ENCODE measurements at regions not wholly inside any gene's neighbourhood (a gene's known extent, or its start where the extent isn't known, plus 50 kb on each side); places are given as distances from the start of the nearest gene placed in this dataset.

DNA sequence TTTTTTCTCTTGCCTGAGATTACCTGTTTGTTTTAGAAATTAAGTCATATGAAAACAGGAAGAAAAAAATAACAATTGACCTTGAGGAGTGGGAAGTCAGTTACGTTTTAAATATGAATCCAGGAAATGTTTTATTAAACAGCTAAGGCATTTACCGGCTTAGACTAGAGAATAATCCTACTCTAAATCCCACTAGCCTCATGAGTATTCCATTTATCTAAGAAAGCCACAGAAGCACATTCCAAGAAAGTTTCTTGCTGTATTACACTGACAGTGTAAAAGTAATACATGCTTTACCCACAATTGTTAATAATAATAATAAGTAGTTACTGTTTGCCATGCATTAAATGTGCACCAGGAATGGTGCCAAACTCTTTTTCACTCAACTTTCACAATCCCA lies 90.9 kb downstream of the BMP4 start:
- H2AFZ ChIP-seq (ENCODE audit: low read length) = no peak overlapping the region
- H3F3A ChIP-seq (ENCODE audit: insufficient read depth, low read length) = no peaks in the 10 kb centered on the region
- no peaks in the 10 kb centered on the region for H3K79me2 ChIP-seq (ENCODE audit: insufficient read depth, low read length)
- H4K20me1 ChIP-seq (ENCODE audit: insufficient read depth, low read length) = no peaks in the 10 kb centered on the region
- no peaks in the 10 kb centered on the region for H3K9me3 ChIP-seq (ENCODE audit: low read length)
- no peaks in the 10 kb centered on the region for H3K4me1 ChIP-seq (ENCODE audit: insufficient read depth, low read length, severe bottlenecking)
- TF ChIP-seq EZH2 (IDR thresholded peaks at IDR 0.05; ENCODE audit: borderline replicate concordance, low read length) = no peak
- TF ChIP-seq, protein P1, sequence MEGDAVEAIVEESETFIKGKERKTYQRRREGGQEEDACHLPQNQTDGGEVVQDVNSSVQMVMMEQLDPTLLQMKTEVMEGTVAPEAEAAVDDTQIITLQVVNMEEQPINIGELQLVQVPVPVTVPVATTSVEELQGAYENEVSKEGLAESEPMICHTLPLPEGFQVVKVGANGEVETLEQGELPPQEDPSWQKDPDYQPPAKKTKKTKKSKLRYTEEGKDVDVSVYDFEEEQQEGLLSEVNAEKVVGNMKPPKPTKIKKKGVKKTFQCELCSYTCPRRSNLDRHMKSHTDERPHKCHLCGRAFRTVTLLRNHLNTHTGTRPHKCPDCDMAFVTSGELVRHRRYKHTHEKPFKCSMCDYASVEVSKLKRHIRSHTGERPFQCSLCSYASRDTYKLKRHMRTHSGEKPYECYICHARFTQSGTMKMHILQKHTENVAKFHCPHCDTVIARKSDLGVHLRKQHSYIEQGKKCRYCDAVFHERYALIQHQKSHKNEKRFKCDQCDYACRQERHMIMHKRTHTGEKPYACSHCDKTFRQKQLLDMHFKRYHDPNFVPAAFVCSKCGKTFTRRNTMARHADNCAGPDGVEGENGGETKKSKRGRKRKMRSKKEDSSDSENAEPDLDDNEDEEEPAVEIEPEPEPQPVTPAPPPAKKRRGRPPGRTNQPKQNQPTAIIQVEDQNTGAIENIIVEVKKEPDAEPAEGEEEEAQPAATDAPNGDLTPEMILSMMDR (IDR thresholded peaks at IDR 0.05; ENCODE audit: low read length) = no peak
- no peaks in the 10 kb centered on the region for H3K36me3 ChIP-seq (ENCODE audit: insufficient read depth, low read length)
- H3K27me3 ChIP-seq (ENCODE audit: insufficient read depth, low read length) = no peaks in the 10 kb centered on the region
- H3K9me2 ChIP-seq (ENCODE audit: low read depth, low read length) = no peaks in the 10 kb centered on the region
- H3K27ac ChIP-seq (ENCODE audit: low read depth, low read length, poor library complexity, severe bottlenecking) = no peak overlapping the region
- H3K4me3 ChIP-seq (ENCODE audit: low read depth, low read length, poor library complexity, severe bottlenecking) = no peak overlapping the region
- no peak overlapping the region for H3K9ac ChIP-seq (ENCODE audit: low read length)
- no peak overlapping the region for H3K4me2 ChIP-seq (ENCODE audit: low read length)

DNA sequence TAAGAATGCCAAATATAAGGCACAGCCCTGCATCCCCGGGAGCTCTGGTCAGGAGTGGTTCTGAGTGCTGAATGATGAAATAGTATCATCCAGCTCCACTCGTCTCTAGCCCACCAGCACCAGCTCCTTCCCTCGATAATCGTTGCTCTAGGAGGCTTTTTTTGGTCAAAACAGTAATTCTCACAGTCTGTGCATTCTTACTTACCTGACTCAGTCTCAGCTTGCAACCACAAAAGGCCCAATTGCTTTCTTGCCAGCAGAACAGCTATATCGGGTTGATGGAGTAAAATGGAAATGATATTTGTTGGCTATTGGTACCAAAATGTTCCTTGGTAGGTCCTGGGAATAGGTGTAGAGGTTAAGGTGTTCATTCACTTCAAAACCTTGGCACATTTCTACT lies 94.8 kb downstream of the BMP4 start:
- H3K9me2 ChIP-seq (ENCODE audit: low read depth, low read length) = no peaks in the 10 kb centered on the region
- H3K79me2 ChIP-seq (ENCODE audit: insufficient read depth, low read length) = no peaks in the 10 kb centered on the region
- H3K9ac ChIP-seq (ENCODE audit: low read length) = no peak overlapping the region
- no peaks in the 10 kb centered on the region for H3K4me1 ChIP-seq (ENCODE audit: insufficient read depth, low read length, severe bottlenecking)
- H3K36me3 ChIP-seq (ENCODE audit: insufficient read depth, low read length) = no peaks in the 10 kb centered on the region
- no peaks in the 10 kb centered on the region for H4K20me1 ChIP-seq (ENCODE audit: insufficient read depth, low read length)
- no peak overlapping the region for H2AFZ ChIP-seq (ENCODE audit: low read length)
- TF ChIP-seq, protein P1 (IDR thresholded peaks at IDR 0.05; ENCODE audit: low read length) = no peak
- no peak for TF ChIP-seq EZH2 (IDR thresholded peaks at IDR 0.05; ENCODE audit: borderline replicate concordance, low read length)
- no peaks in the 10 kb centered on the region for H3K27me3 ChIP-seq (ENCODE audit: insufficient read depth, low read length)
- H3K27ac ChIP-seq (ENCODE audit: low read depth, low read length, poor library complexity, severe bottlenecking) = no peak overlapping the region
- H3K9me3 ChIP-seq (ENCODE audit: low read length) = no peaks in the 10 kb centered on the region
- no peak overlapping the region for H3K4me2 ChIP-seq (ENCODE audit: low read length)
- H3K4me3 ChIP-seq (ENCODE audit: low read depth, low read length, poor library complexity, severe bottlenecking) = no peak overlapping the region
- H3F3A ChIP-seq (ENCODE audit: insufficient read depth, low read length) = no peaks in the 10 kb centered on the region

DNA sequence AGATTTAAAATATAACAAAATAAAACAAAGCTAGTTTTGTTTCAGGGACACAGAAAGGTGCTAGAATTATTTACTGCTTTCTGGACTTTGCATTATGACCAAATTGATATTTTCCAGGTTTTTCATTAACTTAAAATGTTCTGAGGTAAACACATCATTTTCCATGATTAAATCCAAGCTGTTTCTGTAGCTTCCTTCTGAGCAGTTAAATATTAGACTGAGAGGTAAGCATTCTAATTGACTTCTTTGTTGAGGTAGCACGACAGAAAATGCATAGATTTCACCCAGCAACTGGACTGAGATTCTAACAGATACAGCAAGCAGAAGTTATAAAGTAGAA lies 98.3 kb downstream of the BMP4 start:
- TF ChIP-seq, protein P1 (IDR thresholded peaks at IDR 0.05; ENCODE audit: low read length) = no peak
- TF ChIP-seq EZH2 (IDR thresholded peaks at IDR 0.05; ENCODE audit: borderline replicate concordance, low read length) = no peak
- no peaks in the 10 kb centered on the region for H3K4me1 ChIP-seq (ENCODE audit: insufficient read depth, low read length, severe bottlenecking)
- H2AFZ ChIP-seq (ENCODE audit: low read length) = no peak overlapping the region
- no peaks in the 10 kb centered on the region for H3K79me2 ChIP-seq (ENCODE audit: insufficient read depth, low read length)
- no peak overlapping the region for H3K27ac ChIP-seq (ENCODE audit: low read depth, low read length, poor library complexity, severe bottlenecking)
- no peak overlapping the region for H3K9ac ChIP-seq (ENCODE audit: low read length)
- no peaks in the 10 kb centered on the region for H3K27me3 ChIP-seq (ENCODE audit: insufficient read depth, low read length)
- no peaks in the 10 kb centered on the region for H3F3A ChIP-seq (ENCODE audit: insufficient read depth, low read length)
- no peaks in the 10 kb centered on the region for H3K9me3 ChIP-seq (ENCODE audit: low read length)
- no peak overlapping the region for H3K4me2 ChIP-seq (ENCODE audit: low read length)
- no peaks in the 10 kb centered on the region for H4K20me1 ChIP-seq (ENCODE audit: insufficient read depth, low read length)
- no peaks in the 10 kb centered on the region for H3K36me3 ChIP-seq (ENCODE audit: insufficient read depth, low read length)
- no peaks in the 10 kb centered on the region for H3K9me2 ChIP-seq (ENCODE audit: low read depth, low read length)
- H3K4me3 ChIP-seq (ENCODE audit: low read depth, low read length, poor library complexity, severe bottlenecking) = no peak overlapping the region
